GM19372 (cell line): ENCODE measurements at regions not wholly inside any gene's neighbourhood (a gene's known extent, or its start where the extent isn't known, plus 50 kb on each side); places are given as distances from the start of the nearest gene placed in this dataset.
"Not testable (repeated sequence)": the region's sequence is repeated elsewhere in the genome, so short reads cannot be mapped to it uniquely, and the experiment has no call there.

Experiments used
- ATAC-seq: cut with Tn5 transposase; IDR thresholded peaks from one replicate; pipeline ENCODE4 v1.9.1; 2021; ENCODE audit warnings: mild to moderate bottlenecking, low read depth, moderate library complexity; ENCODE audit not compliant: unreplicated experiment

- ATAC-seq, result no peak
Measured at GRCh38 chr2:186347472-186347871, 138.6 kb upstream of the ZC3H15 start.

- ATAC-seq, result no peak
Measured at GRCh38 chr2:186348200-186348599, 137.9 kb upstream of the ZC3H15 start.

- peak; percentile 53 for ATAC-seq
Measured at GRCh38 chr2:186349508-186349907, 136.6 kb upstream of the ZC3H15 start.

GRCh38 chr2:186354160-186354559, 131.9 kb upstream of the ZC3H15 start:
- ATAC-seq, result not testable (repeated sequence)

- ATAC-seq, result no peak
Measured at GRCh38 chr2:186365406-186365805, 120.7 kb upstream of the ZC3H15 start.

GRCh38 chr2:186379052-186379451, 107.0 kb upstream of the ZC3H15 start:
- no peak for ATAC-seq

GRCh38 chr2:186380805-186381204, 105.3 kb upstream of the ZC3H15 start:
- no peak for ATAC-seq

GRCh38 chr2:186381573-186381972, 104.5 kb upstream of the ZC3H15 start:
- no peak for ATAC-seq

GRCh38 chr2:186382932-186383331, 103.1 kb upstream of the ZC3H15 start:
- ATAC-seq, result no peak

GRCh38 chr2:186384226-186384625, 101.8 kb upstream of the ZC3H15 start:
- no peak for ATAC-seq

- ATAC-seq, result not testable (repeated sequence)
Measured at GRCh38 chr2:186385638-186386201, 100.3 kb upstream of the ZC3H15 start.

- ATAC-seq, result peak; percentile 80
Measured at GRCh38 chr2:186399082-186399644, 86.9 kb upstream of the ZC3H15 start.

- no peak for ATAC-seq
Measured at GRCh38 chr2:186405842-186406241, 80.2 kb upstream of the ZC3H15 start.

- ATAC-seq, result no peak
Measured at GRCh38 chr2:186407611-186408010, 78.4 kb upstream of the ZC3H15 start.

- ATAC-seq, result no peak
Measured at GRCh38 chr2:186410802-186411201, 75.3 kb upstream of the ZC3H15 start.

- ATAC-seq, result no peak
Measured at GRCh38 chr2:186422226-186422625, 63.8 kb upstream of the ZC3H15 start.

- ATAC-seq, result no peak
Measured at GRCh38 chr2:186423481-186423880, 62.6 kb upstream of the ZC3H15 start.

GRCh38 chr2:186424265-186424664, 61.8 kb upstream of the ZC3H15 start:
- no peak for ATAC-seq

- ATAC-seq, result no peak
Measured at GRCh38 chr2:186425576-186425975, 60.5 kb upstream of the ZC3H15 start.

- ATAC-seq, result peak; percentile 85
Measured at GRCh38 chr2:186426153-186427016, 59.7 kb upstream of the ZC3H15 start.

- peak; percentile 28 for ATAC-seq
Measured at GRCh38 chr2:186427017-186427350, 59.1 kb upstream of the ZC3H15 start.

- ATAC-seq, result no peak
Measured at GRCh38 chr2:186427970-186428369, 58.1 kb upstream of the ZC3H15 start.
